HG03097 (cell line): ENCODE measurements at regions not wholly inside any gene's neighbourhood (a gene's known extent, or its start where the extent isn't known, plus 50 kb on each side); places are given as distances from the start of the nearest gene placed in this dataset.

ENCODE experiments used
- ATAC-seq: cut with Tn5 transposase; IDR thresholded peaks from one replicate; pipeline ENCODE4 v1.9.1; 2021; ENCODE audit not compliant: unreplicated experiment, low FRiP score

DNA sequence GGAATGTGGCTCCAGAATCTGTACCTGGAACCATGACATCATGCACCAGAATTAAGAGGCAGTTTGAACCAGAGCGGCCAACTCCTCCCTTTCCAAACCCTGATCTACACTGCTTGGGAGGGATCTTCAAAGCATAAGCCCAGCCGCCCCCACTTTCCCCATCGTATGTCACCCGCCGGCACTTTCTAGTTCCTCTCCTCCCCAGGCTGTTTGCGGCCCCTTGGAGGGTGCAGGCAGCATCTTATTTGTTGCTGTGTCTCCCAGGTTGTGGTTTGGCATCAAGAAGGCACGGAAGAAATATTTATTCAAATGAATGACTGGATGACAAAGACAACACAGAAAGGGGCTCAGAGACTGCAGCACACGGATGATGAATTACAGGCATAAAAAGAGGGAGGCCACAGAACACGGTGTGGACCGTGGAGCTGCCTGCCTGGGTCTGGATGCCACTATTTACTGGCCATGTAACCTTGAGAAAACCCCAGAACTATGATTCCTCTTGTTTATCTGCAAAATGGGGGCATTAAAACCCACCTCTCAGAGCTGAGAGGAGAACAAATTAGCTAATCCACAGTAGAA lies 305.8 kb downstream of the EIPR1 start:
- ATAC-seq, result no peak

- ATAC-seq, result no peak
Observed at GRCh38 chr2:3066831-3067230, 310.8 kb downstream of the EIPR1 start.

- no peak for ATAC-seq
Observed at GRCh38 chr2:3065928-3066327, 311.7 kb downstream of the EIPR1 start.

DNA sequence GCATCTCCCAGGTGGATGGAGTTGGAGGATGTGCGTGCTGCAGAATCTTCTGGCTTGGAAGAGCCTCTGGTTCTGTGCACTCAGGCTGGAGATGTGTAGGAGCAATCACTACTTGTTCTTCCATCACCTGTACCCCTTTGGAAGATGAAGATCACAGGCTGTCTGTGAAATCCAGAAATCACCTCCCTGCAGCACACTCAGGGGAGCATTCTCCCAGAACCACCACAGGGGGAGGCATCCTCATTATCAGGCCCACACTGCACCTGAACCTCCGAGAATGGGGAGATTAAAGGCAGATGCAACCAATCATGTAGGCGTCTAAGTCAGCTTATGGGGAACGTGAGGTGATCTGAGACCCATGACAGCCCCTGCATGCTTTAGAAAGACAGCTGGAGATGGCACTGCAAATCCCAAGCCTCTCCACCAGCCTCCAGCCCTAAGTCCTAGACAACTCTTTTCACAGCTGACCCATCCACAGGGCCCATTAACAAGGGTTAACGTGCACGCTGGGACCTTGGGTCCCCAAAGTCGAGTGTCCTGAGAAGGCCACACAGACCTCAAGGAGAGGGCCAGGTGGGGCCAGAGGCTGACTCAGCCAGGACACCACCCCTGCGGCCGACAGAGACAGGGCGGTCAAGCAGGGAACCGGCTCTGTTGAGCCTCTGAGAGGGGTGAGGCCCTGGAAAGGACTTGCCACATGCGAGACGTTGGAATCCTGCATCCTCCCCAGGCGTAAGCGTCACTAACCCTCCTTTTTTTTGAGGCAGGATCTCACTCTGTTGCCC lies 314.9 kb downstream of the EIPR1 start:
- ATAC-seq, result no peak

DNA sequence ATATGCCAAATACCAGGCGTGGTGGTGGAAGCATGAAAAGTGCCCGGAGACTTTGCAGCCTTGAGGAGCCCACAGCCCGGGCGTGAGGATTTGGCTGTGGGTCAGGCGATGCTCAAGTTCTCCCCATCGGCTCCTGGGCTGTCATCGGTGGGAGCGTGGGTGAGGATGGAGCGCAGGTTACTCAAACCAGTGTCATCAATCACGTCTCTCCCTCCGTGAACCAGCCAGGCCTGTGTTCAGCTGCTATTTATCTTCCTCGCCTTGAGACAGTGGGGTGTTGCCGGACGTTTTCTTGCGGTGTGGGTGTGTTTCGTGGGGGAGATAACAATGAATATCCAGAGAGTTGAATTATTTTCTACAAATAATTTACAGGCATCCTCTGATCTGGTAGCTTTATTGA lies 317.6 kb downstream of the EIPR1 start:
- ATAC-seq, result no peak

GRCh38 chr2:3059141-3059925 lies 318.3 kb downstream of the EIPR1 start:
- no peak for ATAC-seq

DNA sequence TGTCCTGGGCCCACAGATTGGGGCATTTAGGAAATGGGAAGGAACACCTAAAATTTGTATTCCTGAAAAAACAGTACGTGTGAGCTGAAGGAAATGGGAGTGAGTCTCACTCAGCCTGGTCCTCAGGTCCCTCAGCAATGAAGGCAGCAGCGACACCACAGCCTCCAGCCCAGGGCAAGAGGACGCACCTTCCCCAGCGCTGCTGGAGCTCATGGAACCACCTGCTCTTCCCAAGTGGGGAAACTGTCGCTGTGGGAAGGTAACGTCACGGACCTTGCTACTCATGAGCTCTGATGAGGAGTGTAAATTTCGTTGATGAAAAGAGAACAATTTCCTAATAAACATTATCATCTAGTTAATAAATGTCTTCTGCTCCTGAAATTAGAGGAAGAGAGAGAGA lies 323.6 kb downstream of the EIPR1 start:
- no peak for ATAC-seq

GRCh38 chr2:3051266-3051665 lies 326.4 kb downstream of the EIPR1 start:
- ATAC-seq, result no peak

- ATAC-seq, result no peak
Observed at GRCh38 chr2:3046170-3046865, 331.3 kb downstream of the EIPR1 start.

DNA sequence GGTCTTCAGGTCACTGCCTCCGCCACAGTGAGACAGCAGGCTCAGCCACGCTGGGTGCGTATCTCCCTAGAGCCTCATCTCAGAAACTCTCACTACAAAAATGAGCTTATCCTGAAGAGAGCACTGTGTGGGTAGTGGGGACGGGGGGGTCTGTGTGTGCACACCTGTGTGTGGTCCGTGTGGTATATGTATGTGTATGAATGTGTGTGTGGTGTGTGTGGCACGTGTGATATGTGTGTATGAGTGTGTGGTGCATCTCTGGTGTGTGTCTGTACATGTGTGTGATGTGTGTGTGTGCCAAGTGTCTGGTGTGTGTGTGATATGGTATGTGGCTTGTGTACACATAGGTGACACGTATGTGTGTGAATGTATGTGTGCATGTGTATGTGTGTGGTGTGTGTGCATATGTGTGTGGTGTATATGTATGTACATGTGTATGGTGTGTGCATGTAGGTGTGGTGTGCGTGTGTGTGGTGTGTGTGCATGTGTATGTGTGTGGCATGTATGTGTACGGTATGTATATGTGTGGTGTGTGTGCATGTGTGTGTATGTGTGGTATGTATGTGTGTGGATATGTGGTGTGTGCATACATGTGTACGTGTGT lies 332.2 kb downstream of the EIPR1 start:
- ATAC-seq, result no peak

- no peak for ATAC-seq
Observed at GRCh38 chr2:3044587-3045317, 332.9 kb downstream of the EIPR1 start.

DNA sequence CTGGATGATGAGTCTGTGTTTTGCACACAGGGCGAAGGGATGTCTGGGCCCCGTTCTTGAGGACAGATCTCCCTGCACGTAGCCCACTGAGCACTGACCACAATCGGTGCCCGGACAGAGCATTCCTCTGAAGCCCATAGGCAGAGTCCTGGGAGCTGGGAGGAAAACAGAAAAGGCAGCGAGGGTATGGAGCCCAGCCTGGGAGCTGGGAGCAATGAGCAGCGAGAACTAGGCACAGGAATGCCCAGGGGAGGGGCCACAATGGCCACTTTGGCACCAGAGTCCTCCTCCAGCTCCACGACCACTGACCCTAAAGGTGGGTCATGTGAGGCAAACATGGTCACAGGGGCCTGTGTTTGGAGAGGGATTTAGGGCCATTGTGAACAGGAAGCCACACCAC lies 333.9 kb downstream of the EIPR1 start:
- no peak for ATAC-seq

DNA sequence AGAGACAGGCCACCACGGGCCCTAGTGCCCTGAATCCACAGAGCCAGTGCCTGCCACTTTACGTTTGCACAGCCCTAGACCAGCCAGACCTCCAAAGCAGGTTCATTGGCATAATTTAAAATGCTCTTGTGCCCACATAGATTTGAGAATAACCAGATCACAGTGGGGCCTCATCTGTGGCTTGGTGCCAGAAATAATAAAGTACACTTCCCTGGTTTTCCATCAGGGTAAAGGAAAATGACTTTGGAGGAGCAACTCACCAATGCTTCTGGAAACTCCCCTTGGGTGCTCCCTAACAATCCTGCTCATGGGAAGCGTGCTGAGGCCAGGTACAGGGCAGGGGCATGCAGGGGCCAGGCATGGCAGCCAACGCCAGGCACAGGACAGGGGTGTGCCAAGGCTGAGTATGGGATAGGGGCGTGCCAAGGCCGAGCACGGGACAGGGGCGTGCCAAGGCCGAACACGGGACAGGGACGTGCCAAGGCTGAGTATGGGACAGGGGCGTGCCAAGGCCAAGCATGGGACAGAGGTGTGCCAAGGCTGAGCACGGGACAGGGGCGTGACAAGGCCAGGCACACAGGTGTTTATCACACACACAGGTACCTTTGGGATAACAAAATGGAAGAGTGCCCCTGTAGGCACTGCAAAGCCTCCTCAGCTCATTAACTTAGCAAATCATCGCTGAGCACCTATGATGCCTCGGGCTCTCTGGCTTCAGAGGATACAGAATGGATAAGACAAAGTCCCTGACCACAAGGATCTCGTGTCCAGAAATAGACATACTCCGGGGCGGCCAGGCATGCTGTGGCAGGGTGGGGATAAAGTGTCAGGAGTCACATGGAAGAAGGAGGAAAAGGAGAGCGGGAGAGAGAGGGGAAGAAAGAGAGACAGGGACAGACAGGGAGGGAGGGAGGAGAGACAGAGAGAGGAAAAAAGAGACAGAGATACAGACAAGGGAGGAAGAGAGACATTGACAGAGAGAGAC lies 334.7 kb downstream of the EIPR1 start:
- no peak for ATAC-seq

DNA sequence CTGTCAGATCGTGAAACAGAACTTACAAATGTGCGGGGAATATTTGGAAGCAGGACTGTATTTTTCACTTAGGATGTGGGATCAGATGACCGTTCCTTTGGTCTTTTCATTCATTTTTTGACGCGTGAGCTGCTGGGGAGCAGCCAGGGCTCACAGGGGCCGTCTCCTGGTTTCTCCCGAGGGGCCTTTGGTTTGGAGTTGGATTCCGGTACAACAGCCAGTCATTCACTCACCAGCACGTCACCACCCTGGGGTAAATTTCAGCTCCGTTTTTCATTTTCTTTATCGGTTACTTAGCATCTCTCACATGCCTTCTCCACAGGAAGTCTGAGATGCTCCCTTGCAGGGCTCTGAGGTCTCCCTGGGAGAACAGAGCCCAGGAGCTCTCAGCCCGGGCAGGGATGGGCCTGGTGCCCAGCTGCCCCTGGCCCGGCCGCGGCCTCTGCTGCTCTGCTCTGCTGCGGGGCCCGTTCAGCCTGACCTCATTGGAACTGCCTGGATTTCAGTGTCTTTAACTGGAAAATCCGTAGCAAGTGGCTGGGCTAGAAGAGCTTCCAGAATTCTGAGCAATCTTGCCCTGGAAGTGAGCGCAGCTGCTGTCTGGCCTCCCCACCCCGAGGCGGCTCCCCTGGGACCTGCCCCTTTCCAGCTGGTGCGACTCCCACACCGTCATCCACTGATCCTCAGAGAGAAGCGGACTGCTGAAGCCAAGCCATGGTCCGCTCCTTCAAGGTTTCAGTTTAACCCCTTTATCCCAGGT lies 335.6 kb downstream of the EIPR1 start:
- ATAC-seq, result no peak

- no peak for ATAC-seq
Observed at GRCh38 chr2:3041246-3041645, 336.4 kb downstream of the EIPR1 start.

DNA sequence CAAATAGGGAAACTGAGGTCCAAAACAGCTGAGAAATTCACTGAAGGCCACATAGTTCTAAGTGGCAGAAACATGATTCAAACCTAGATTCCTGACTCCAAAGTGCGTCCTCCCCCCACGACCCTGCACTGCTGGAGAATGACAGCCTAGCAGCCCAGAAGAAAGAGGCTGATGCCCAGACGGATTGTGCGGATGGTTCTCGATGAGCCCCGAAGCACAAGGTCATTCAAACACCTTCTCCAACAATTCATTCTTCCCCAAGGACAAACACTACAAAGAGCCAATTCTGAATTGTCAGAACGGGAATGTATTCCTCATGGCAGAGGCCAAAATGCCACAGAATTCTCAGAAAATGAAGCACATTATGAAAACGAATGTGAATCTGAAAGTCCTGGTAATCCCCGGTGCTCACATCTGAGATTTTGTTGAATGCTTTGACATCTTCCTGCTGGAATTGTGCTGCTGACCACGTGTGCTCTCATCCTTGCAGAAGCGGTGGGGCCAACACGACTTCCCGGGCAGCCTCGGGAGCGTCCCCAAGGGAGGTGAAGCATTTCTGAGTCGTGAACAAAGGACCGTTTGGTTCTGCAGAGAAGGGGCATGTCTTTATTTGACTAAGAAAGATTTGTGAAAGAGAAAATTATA lies 337.0 kb downstream of the EIPR1 start:
- ATAC-seq, result no peak

DNA sequence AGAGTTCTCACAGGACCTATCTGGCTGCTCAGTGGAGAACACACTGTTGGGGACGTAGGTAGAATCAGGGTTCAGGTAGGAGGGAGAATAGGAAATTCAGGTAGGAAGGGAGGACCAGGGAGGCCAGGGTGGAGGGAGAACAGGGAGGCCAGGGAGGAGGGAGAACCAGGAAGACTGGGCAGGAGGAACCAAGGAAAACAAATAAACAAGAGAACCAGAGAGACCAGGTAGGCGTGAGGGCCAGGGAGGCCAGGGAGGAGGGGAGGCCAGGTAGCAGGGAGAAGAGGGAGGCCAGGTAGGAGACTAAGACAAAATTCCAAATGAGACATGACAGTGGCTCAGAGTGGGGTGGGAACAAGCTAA lies 337.6 kb downstream of the EIPR1 start:
- no peak for ATAC-seq
